MM.1S (cell line): ENCODE measurements at regions not wholly inside any gene's neighbourhood (a gene's known extent, or its start where the extent isn't known, plus 50 kb on each side); places are given as distances from the start of the nearest gene placed in this dataset.

ENCODE experiments used
- DNase-seq: peaks from one replicate; pipeline ENCODE4 v3.0.0-alpha.2; 2015
- H2AFZ ChIP-seq: fragments of 300-600 bp; sonication (generic); 2 replicates; pipeline ENCODE4 v1.6.0; 2016; ENCODE audit warnings: antibody characterized with exemption, low read length
- H3F3A ChIP-seq: fragments of 300-600 bp; sonication (generic); 2 replicates; pipeline ENCODE4 v1.6.1; 2016; ENCODE audit warnings: mild to moderate bottlenecking, antibody characterized with exemption, low read length, moderate library complexity, mixed read lengths; ENCODE audit not compliant: insufficient read depth
- H3K27ac ChIP-seq: fragments of 300-600 bp; sonication (generic); 2 replicates; pipeline ENCODE4 v1.5.1; 2016; ENCODE audit warnings: mild to moderate bottlenecking, low read length
- H3K27me3 ChIP-seq: fragments of 300-600 bp; sonication (generic); replicated peaks from 2 replicates; pipeline ENCODE4 v1.6.0; 2016; ENCODE audit warnings: low read length; ENCODE audit not compliant: insufficient read depth
- H3K36me3 ChIP-seq: fragments of 300-600 bp; sonication (generic); replicated peaks from 2 replicates; pipeline ENCODE4 v1.6.1; 2016; ENCODE audit warnings: mild to moderate bottlenecking, low read length, mixed read lengths; ENCODE audit not compliant: insufficient read depth
- H3K4me1 ChIP-seq: fragments of 300-600 bp; sonication (generic); 2 replicates; pipeline ENCODE4 v1.6.1; 2016; ENCODE audit warnings: low read length, mixed read lengths
- H3K4me2 ChIP-seq: fragments of 300-600 bp; sonication (generic); 2 replicates; pipeline ENCODE4 v1.6.0; 2016; ENCODE audit warnings: low read depth, low read length
- H3K4me3 ChIP-seq: fragments of 300-600 bp; sonication (generic); 2 replicates; pipeline ENCODE4 v1.5.1; 2016; ENCODE audit warnings: low read length, mixed read lengths
- H3K79me2 ChIP-seq: fragments of 300-600 bp; sonication (generic); 2 replicates; pipeline ENCODE4 v1.6.1; 2016; ENCODE audit warnings: mixed run types, low read length, mixed read lengths
- H3K9ac ChIP-seq: fragments of 300-600 bp; sonication (generic); 2 replicates; pipeline ENCODE4 v1.6.1; 2016; ENCODE audit warnings: low read length, mixed read lengths
- H3K9me2 ChIP-seq: fragments of 300-600 bp; sonication (generic); replicated peaks from 2 replicates; pipeline ENCODE4 v1.6.1; 2016; ENCODE audit warnings: mild to moderate bottlenecking, low read length, mixed read lengths; ENCODE audit not compliant: insufficient read depth
- H3K9me3 ChIP-seq: fragments of 300-600 bp; sonication (generic); replicated peaks from 2 replicates; pipeline ENCODE4 v1.6.1; 2016; ENCODE audit warnings: mild to moderate bottlenecking, low read length, mixed read lengths; ENCODE audit not compliant: insufficient read depth
- H4K20me1 ChIP-seq: fragments of 300-600 bp; sonication (generic); 2 replicates; pipeline ENCODE4 v1.6.1; 2016; ENCODE audit warnings: mild to moderate bottlenecking, low read length, moderate library complexity, mixed read lengths; ENCODE audit not compliant: insufficient read depth
- EZH2 ChIP-seq: fragments of 300-600 bp; sonication (generic); optimal IDR thresholded peaks from 2 replicates; pipeline ENCODE3; 2017; ENCODE audit warnings: low read depth, mild to moderate bottlenecking, antibody characterized with exemption, low read length, mixed read lengths
- EZH2phosphoT487 ChIP-seq: fragments of 300-600 bp; sonication (generic); IDR thresholded peaks from 2 replicates; pipeline ENCODE4 v1.6.1; 2018; ENCODE audit warnings: antibody characterized with exemption, low read length
- TF ChIP-seq, protein P1 (sequence below): fragments of 300-600 bp; sonication (generic); IDR thresholded peaks from 2 replicates; pipeline ENCODE4 v1.5.1; 2016; ENCODE audit warnings: antibody characterized with exemption, low read length, mixed read lengths

DNA sequence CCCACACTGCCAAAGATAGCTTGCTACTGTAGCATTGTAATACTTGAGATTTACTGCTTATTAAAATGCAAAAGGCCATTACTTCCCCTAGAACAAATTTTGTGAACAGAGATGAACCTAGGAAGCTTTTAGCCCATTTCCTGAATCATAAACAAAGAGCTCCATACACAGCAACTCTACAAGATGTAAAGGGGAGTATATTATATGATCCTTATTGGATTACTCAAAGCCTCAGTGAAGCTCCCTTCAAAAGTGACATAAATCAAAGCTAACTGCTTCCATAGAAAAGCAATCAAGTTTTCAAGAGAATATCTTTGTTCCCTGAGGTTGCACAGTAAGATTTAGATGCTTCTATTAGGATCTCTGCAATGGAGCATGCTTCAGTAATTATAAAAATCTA, 629.8 kb downstream of the EFNA5 start:
- H3K4me1 ChIP-seq, result no peaks in the 10 kb centered on the region
- H2AFZ ChIP-seq, result no peak overlapping the region
- no peak for DNase-seq
- no peaks in the 10 kb centered on the region for H3K79me2 ChIP-seq
- H3K4me3 ChIP-seq, result no peak overlapping the region
- no peak overlapping the region for H3K9ac ChIP-seq
- no peak overlapping the region for H3K27ac ChIP-seq
- no peaks in the 10 kb centered on the region for H3K9me2 ChIP-seq
- no peaks in the 10 kb centered on the region for H3F3A ChIP-seq
- no peaks in the 10 kb centered on the region for H3K36me3 ChIP-seq
- no peaks in the 10 kb centered on the region for H3K9me3 ChIP-seq
- H3K4me2 ChIP-seq, result no peak overlapping the region
- H3K27me3 ChIP-seq, result no peaks in the 10 kb centered on the region
- TF ChIP-seq EZH2phosphoT487 (no peak), EZH2 (no peak)
- TF ChIP-seq, protein P1, sequence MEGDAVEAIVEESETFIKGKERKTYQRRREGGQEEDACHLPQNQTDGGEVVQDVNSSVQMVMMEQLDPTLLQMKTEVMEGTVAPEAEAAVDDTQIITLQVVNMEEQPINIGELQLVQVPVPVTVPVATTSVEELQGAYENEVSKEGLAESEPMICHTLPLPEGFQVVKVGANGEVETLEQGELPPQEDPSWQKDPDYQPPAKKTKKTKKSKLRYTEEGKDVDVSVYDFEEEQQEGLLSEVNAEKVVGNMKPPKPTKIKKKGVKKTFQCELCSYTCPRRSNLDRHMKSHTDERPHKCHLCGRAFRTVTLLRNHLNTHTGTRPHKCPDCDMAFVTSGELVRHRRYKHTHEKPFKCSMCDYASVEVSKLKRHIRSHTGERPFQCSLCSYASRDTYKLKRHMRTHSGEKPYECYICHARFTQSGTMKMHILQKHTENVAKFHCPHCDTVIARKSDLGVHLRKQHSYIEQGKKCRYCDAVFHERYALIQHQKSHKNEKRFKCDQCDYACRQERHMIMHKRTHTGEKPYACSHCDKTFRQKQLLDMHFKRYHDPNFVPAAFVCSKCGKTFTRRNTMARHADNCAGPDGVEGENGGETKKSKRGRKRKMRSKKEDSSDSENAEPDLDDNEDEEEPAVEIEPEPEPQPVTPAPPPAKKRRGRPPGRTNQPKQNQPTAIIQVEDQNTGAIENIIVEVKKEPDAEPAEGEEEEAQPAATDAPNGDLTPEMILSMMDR, result no peak
- H4K20me1 ChIP-seq, result no peaks in the 10 kb centered on the region

DNA sequence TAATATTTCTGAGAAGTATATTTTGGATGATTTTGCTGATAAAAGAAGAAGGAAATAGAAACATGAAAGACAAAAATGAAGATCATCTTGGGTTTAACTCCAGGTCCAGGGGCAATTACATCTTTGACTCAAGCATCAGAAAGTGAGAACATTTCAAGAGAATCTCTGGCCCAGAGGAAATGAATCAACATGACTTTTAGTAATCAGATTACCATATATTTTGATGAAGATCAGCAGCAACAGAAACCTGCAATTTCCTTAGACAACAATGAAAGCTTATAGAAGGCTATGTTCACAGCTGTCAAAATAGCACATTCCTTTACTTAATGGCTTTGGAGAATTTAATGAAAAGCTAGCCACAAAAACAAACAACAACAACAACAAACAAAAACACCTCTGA, 638.1 kb downstream of the EFNA5 start:
- Histone ChIP-seq H3K4me1 (no peaks in the 10 kb centered on the region), H3K27ac (no peak overlapping the region), H3K9ac (no peak overlapping the region), H3K9me2 (no peaks in the 10 kb centered on the region), H3K27me3 (no peaks in the 10 kb centered on the region), H3K4me2 (no peak overlapping the region), H4K20me1 (no peaks in the 10 kb centered on the region), H3K79me2 (no peaks in the 10 kb centered on the region), H3K36me3 (no peaks in the 10 kb centered on the region), H3F3A (no peaks in the 10 kb centered on the region), H3K9me3 (no peaks in the 10 kb centered on the region), H2AFZ (no peak overlapping the region), H3K4me3 (no peak overlapping the region)
- TF ChIP-seq, protein P1, result no peak
- TF ChIP-seq EZH2phosphoT487 (no peak), EZH2 (no peak)
- DNase-seq, result no peak

DNA sequence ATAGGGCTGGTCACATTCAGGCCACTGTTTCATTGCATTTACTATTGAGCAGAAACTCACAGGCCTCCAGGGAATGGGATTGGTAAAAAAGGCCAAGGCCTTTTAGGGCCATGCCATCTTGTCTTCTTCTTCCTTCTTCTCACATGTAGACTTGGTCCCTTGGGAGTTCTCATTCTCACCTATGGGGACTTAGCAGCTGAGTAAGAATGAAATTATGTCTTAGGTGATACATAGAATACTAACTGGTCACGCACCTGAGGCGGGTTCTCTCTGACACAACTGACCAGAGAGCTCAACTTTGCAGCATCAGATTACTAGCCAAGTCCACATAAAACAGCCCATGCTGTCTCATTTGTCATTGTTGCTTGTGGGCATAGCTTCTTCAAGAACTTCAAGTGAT, 641.8 kb downstream of the EFNA5 start:
- Histone ChIP-seq H2AFZ (no peak overlapping the region), H3K9ac (no peak overlapping the region), H3F3A (no peaks in the 10 kb centered on the region), H3K4me1 (no peaks in the 10 kb centered on the region), H3K9me3 (no peaks in the 10 kb centered on the region), H3K4me2 (no peak overlapping the region), H3K4me3 (no peak overlapping the region), H3K36me3 (no peaks in the 10 kb centered on the region), H3K27ac (no peak overlapping the region), H3K27me3 (no peaks in the 10 kb centered on the region), H3K79me2 (no peaks in the 10 kb centered on the region), H3K9me2 (no peaks in the 10 kb centered on the region), H4K20me1 (no peaks in the 10 kb centered on the region)
- TF ChIP-seq EZH2 (no peak), EZH2phosphoT487 (no peak)
- TF ChIP-seq, protein P1, result no peak
- no peak for DNase-seq
